SH-SY5Y (cell line): ENCODE measurements at regions not wholly inside any gene's neighbourhood (a gene's known extent, or its start where the extent isn't known, plus 50 kb on each side); places are given as distances from the start of the nearest gene placed in this dataset.

Experiments used
- GATA2 ChIP-seq: IDR thresholded peaks from 2 replicates; pipeline ENCODE4 v1.6.1; 2011; ENCODE audit warnings: mild to moderate bottlenecking, low read depth, low read length
- GATA3 ChIP-seq: IDR thresholded peaks from 2 replicates; pipeline ENCODE4 v1.6.1; 2011; ENCODE audit warnings: low read depth, mild to moderate bottlenecking, low read length, moderate library complexity

- TF ChIP-seq GATA3 (no peak), GATA2 (no peak)
These were observed 1005.5 kb downstream of the KCNMA1 start for GRCh38 chr10:76631884-76632766.
